IMR-90 (cell line): ENCODE measurements at regions not wholly inside any gene's neighbourhood (a gene's known extent, or its start where the extent isn't known, plus 50 kb on each side); places are given as distances from the start of the nearest gene placed in this dataset.

Experiments used
- ATAC-seq: fragments of 200-7000 bp; cut with Tn5 transposase; 2 replicates; pipeline ENCODE4 v1.9.1; 2020; ENCODE audit warnings: low read depth, mild to moderate bottlenecking, moderate library complexity
- BruUV-seq: library from RNA; stranded (reverse); fragments of 400-500 nt; replicated peaks from 2 replicates; lab custom pipeline; 2021; lab: Mats Ljungman, UMichigan
- CTCF ChIA-PET: fragments of 300-600 bp; formaldehyde crosslinking; extraction: SDS; loops from one replicate; lab custom pipeline; 2021; ENCODE audit warnings: antibody characterized with exemption; lab: Yijun Ruan, JAX
- POLR2A ChIA-PET: fragments of 300-600 bp; sonication (Branson Sonifier 250); formaldehyde crosslinking; loops from one replicate; lab custom pipeline; 2022; ENCODE audit warnings: antibody characterized with exemption; ENCODE audit not compliant: unreplicated experiment; lab: Charles Lee
- DNase-seq: peaks from one replicate; pipeline ENCODE4 v3.0.0; 2013
- H2AFZ ChIP-seq: replicated peaks from 2 replicates; pipeline ENCODE3; 2013; ENCODE audit warnings: low read length, mild to moderate bottlenecking; ENCODE audit not compliant: poor library complexity
- H2AK5ac ChIP-seq: 2 replicates; pipeline ENCODE4 v1.6.1; 2013; ENCODE audit warnings: low read depth, low read length, inconsistent platforms
- H2AK9ac ChIP-seq: replicated peaks from 2 replicates; pipeline ENCODE3; 2013; ENCODE audit warnings: mild to moderate bottlenecking, low read depth, low read length, moderate library complexity; ENCODE audit not compliant: poor library complexity
- H2BK120ac ChIP-seq: 2 replicates; pipeline ENCODE4 v1.6.1; 2013; ENCODE audit warnings: low read depth, low read length, inconsistent platforms
- H2BK15ac ChIP-seq: 3 replicates; pipeline ENCODE4 v1.6.1; 2013; ENCODE audit warnings: low read depth, low read length, inconsistent platforms
- H2BK20ac ChIP-seq: 2 replicates; pipeline ENCODE4 v1.6.1; 2013; ENCODE audit warnings: low read depth, mild to moderate bottlenecking, inconsistent platforms, low read length, moderate library complexity
- H2BK5ac ChIP-seq: 2 replicates; pipeline ENCODE4 v1.6.1; 2013; ENCODE audit warnings: mild to moderate bottlenecking, low read depth, low read length, inconsistent platforms; ENCODE audit not compliant: poor library complexity, severe bottlenecking
- H3K14ac ChIP-seq: replicated peaks from 2 replicates; pipeline ENCODE4 v1.6.1; 2013; ENCODE audit warnings: low read depth, low read length, inconsistent platforms
- H3K18ac ChIP-seq: 2 replicates; pipeline ENCODE4 v1.6.1; 2013; ENCODE audit warnings: low read depth, low read length, control low read depth
- H3K23ac ChIP-seq: 2 replicates; pipeline ENCODE4 v1.6.1; 2013; ENCODE audit warnings: low read depth, low read length, inconsistent platforms
- H3K27ac ChIP-seq: 2 replicates; pipeline ENCODE4 v1.5.1; 2013; ENCODE audit warnings: mild to moderate bottlenecking, control low read depth, low read length; ENCODE audit not compliant: insufficient read depth
- H3K27me3 ChIP-seq: 2 replicates; pipeline ENCODE4 v1.6.1; 2013; ENCODE audit warnings: low read length; ENCODE audit not compliant: control insufficient read depth, insufficient read depth
- H3K36me3 ChIP-seq: 2 replicates; pipeline ENCODE4 v1.6.1; 2013; ENCODE audit warnings: low read length, mixed read lengths; ENCODE audit not compliant: control insufficient read depth, insufficient read depth
- H3K4ac ChIP-seq: 2 replicates; pipeline ENCODE4 v1.6.1; 2013; ENCODE audit warnings: low read depth, low read length, inconsistent platforms
- H3K4me1 ChIP-seq: 2 replicates; pipeline ENCODE4 v1.6.1; 2013; ENCODE audit warnings: low read length, mixed read lengths; ENCODE audit not compliant: control insufficient read depth, insufficient read depth
- H3K4me2 ChIP-seq: 2 replicates; pipeline ENCODE4 v1.6.1; 2013; ENCODE audit warnings: low read depth, mild to moderate bottlenecking, control low read depth, low read length, moderate library complexity
- H3K4me3 ChIP-seq: 2 replicates; pipeline ENCODE4 v1.5.1; 2013; ENCODE audit warnings: low read depth, mild to moderate bottlenecking, control low read depth, low read length, moderate library complexity; ENCODE audit not compliant: insufficient read depth
- H3K56ac ChIP-seq: 2 replicates; pipeline ENCODE4 v1.6.1; 2013; ENCODE audit warnings: low read length, inconsistent platforms; ENCODE audit not compliant: insufficient read depth; ENCODE audit errors: extremely low read depth
- H3K79me1 ChIP-seq, 2 experiments: 2 replicates each; pipeline ENCODE4 v1.6.1; 2013; ENCODE audit warnings: low read length in 2 of 2, inconsistent platforms in 1 of 2, low read depth in 1 of 2
- H3K9ac ChIP-seq: 2 replicates; pipeline ENCODE4 v1.6.1; 2013; ENCODE audit warnings: low read depth, low read length, control low read depth
- H3K9me1 ChIP-seq: 2 replicates; pipeline ENCODE4 v1.6.1; 2013; ENCODE audit warnings: low read length, inconsistent platforms; ENCODE audit not compliant: insufficient read depth
- H3K9me3 ChIP-seq: 2 replicates; pipeline ENCODE4 v1.6.1; 2013; ENCODE audit warnings: low read length; ENCODE audit not compliant: control insufficient read depth, insufficient read depth
- H4K20me1 ChIP-seq: 2 replicates; pipeline ENCODE4 v1.6.1; 2013; ENCODE audit warnings: low read length, inconsistent platforms; ENCODE audit not compliant: insufficient read depth
- H4K5ac ChIP-seq: 2 replicates; pipeline ENCODE4 v1.6.1; 2013; ENCODE audit warnings: mild to moderate bottlenecking, low read depth, low read length, control low read depth
- H4K8ac ChIP-seq, 2 experiments: 2 replicates each; pipeline ENCODE4 v1.6.1; 2013; ENCODE audit warnings: low read depth in 2 of 2, low read length in 2 of 2, control low read depth in 1 of 2, inconsistent platforms in 1 of 2
- H4K91ac ChIP-seq: 2 replicates; pipeline ENCODE4 v1.6.1; 2013; ENCODE audit warnings: low read depth, low read length, inconsistent platforms; ENCODE audit not compliant: insufficient read depth
- FOS ChIP-seq: fragments of 150-350 bp; IDR thresholded peaks from 2 replicates; pipeline ENCODE4 v1.6.1; 2016; ENCODE audit warnings: low read depth, low read length
- NFE2L2 ChIP-seq: fragments of 150-350 bp; IDR thresholded peaks from 2 replicates; pipeline ENCODE4 v1.6.1; 2016; ENCODE audit warnings: low read depth, mild to moderate bottlenecking, low read length
- POLR2A ChIP-seq: IDR thresholded peaks from 2 replicates; pipeline ENCODE4 v1.6.1; 2012; ENCODE audit warnings: mild to moderate bottlenecking, low read depth, low read length
- RCOR1 ChIP-seq: IDR thresholded peaks from 2 replicates; pipeline ENCODE4 v1.6.1; 2012; ENCODE audit warnings: mild to moderate bottlenecking, low read length, improper control_type of control experiment; ENCODE audit not compliant: insufficient replicate concordance
- WGBS, 2 experiments: methylation state at CpG; one replicate each; pipeline versions ENCODE4 v1.1.5 to v1.1.7; 2013; ENCODE audit warnings: missing lambda C conversion rate in 2 of 2; ENCODE audit not compliant: insufficient read length in 1 of 2; ENCODE audit errors: extremely low coverage in 2 of 2; 5-methylcytosine and 5-hydroxymethylcytosine counted together
- dilution Hi-C: fragments of 300-500 bp; cut with HindIII; formaldehyde crosslinking; loops from one replicate; pipeline ENCODE4 v1.14.3; 2018; ENCODE audit warnings: low sequenced_read_pairs; ENCODE audit not compliant: unreplicated experiment
- in situ Hi-C: fragments of 300-500 bp; cut with MboI; formaldehyde crosslinking; loops from 3 replicates; pipeline ENCODE4 v1.14.3; 2019; ENCODE audit warnings: low sequenced_read_pairs, inconsistent platforms, mixed read lengths
- intact Hi-C: fragments of 100-400 bp; cut with micrococcal nuclease; formaldehyde crosslinking; loops from 2 replicates; pipeline ENCODE4 v1.10.0; 2022
- TF ChIP-seq, protein P1 (sequence below): fragments of 150-350 bp; IDR thresholded peaks from 2 replicates; pipeline ENCODE4 v1.6.1; 2017; ENCODE audit warnings: mild to moderate bottlenecking, antibody characterized with exemption, low read length, low read depth
- TF ChIP-seq, protein P2 (sequence below): fragments of 150-350 bp; IDR thresholded peaks from 2 replicates; pipeline ENCODE4 v1.6.1; 2016; ENCODE audit warnings: low read depth, mild to moderate bottlenecking, low read length, moderate library complexity, borderline replicate concordance

GRCh38 chr3:137947117-137947516 is 62.8 kb upstream of the CLDN18 start:
- BruUV-seq = no TSS peak
- Histone ChIP-seq H3K18ac (no peak overlapping the region), H3K27me3 (no peaks in the 10 kb centered on the region; the same call in none of the 2 replicates), H4K8ac (no peak overlapping the region), H2BK120ac (no peak overlapping the region), H3K14ac (no peak overlapping the region), H2BK5ac (no peak overlapping the region), H3K4me1 (no peaks in the 10 kb centered on the region), H2BK15ac (no peak overlapping the region), H3K27ac (no peak overlapping the region), H3K4me3 (no peak overlapping the region), H3K56ac (no peak overlapping the region), H3K23ac (no peak overlapping the region), H3K79me1 (no peaks in the 10 kb centered on the region), H3K4ac (no peak overlapping the region), H3K9me1 (no peaks in the 10 kb centered on the region), H2AK5ac (no peak overlapping the region), H4K20me1 (no peaks in the 10 kb centered on the region), H3K36me3 (no peaks in the 10 kb centered on the region), H4K5ac (no peak overlapping the region), H2AK9ac (no peak overlapping the region), H2BK20ac (no peak overlapping the region), H4K91ac (no peak overlapping the region), H3K9ac (no peak overlapping the region), H2AFZ (no peak overlapping the region), H3K4me2 (no peak overlapping the region), H3K9me3 (no peaks in the 10 kb centered on the region)
- no CpG with 5 or more reads among the region's 2 CpGs for WGBS, 2 experiments
- intact Hi-C loops = loop anchor here (10.0 kb wide), 1 partner anchor 1192 kb away; the partner anchor contains the start of gene STAG1
- POLR2A ChIA-PET = no interaction called here
- ATAC-seq (no peak), DNase-seq (no peak)
- CTCF ChIA-PET = interaction anchor here (1.3 kb wide), 1 partner anchor 105 kb away, joined by 4 read pairs; no protein-coding TSS in a partner anchor
- in situ Hi-C loops = loop anchor here (10.0 kb wide), 1 partner anchor 842 kb away; no protein-coding TSS in a partner anchor
- TF ChIP-seq RCOR1 (no peak), POLR2A (no peak), NFE2L2 (no peak), FOS (no peak)
- TF ChIP-seq, protein P1, sequence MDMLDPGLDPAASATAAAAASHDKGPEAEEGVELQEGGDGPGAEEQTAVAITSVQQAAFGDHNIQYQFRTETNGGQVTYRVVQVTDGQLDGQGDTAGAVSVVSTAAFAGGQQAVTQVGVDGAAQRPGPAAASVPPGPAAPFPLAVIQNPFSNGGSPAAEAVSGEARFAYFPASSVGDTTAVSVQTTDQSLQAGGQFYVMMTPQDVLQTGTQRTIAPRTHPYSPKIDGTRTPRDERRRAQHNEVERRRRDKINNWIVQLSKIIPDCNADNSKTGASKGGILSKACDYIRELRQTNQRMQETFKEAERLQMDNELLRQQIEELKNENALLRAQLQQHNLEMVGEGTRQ = peak; percentile 7; the same call in 1 of the 2 replicates
- TF ChIP-seq, protein P2, sequence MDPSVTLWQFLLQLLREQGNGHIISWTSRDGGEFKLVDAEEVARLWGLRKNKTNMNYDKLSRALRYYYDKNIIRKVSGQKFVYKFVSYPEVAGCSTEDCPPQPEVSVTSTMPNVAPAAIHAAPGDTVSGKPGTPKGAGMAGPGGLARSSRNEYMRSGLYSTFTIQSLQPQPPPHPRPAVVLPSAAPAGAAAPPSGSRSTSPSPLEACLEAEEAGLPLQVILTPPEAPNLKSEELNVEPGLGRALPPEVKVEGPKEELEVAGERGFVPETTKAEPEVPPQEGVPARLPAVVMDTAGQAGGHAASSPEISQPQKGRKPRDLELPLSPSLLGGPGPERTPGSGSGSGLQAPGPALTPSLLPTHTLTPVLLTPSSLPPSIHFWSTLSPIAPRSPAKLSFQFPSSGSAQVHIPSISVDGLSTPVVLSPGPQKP = no peak
- dilution Hi-C loops = no loop called here
